ENCODE measurements at regions not wholly inside any gene's neighbourhood (a gene's known extent, or its start where the extent isn't known, plus 50 kb on each side); places are given as distances from the start of the nearest gene placed in this dataset.
"Not testable (repeated sequence)": the region's sequence is repeated elsewhere in the genome, so short reads cannot be mapped to it uniquely, and the experiment has no call there.

- DNase-seq, result no peak
These were observed 86.7 kb upstream of the CTAGE1 start for GRCh38 chr18:22504251-22505030.

- no peak for DNase-seq
These were observed 87.5 kb upstream of the CTAGE1 start for GRCh38 chr18:22505141-22505591.

GRCh38 chr18:22507055-22507454, 89.3 kb upstream of the CTAGE1 start:
- DNase-seq, result no peak

GRCh38 chr18:22509423-22509822, 91.7 kb upstream of the CTAGE1 start:
- no peak for DNase-seq

DNA sequence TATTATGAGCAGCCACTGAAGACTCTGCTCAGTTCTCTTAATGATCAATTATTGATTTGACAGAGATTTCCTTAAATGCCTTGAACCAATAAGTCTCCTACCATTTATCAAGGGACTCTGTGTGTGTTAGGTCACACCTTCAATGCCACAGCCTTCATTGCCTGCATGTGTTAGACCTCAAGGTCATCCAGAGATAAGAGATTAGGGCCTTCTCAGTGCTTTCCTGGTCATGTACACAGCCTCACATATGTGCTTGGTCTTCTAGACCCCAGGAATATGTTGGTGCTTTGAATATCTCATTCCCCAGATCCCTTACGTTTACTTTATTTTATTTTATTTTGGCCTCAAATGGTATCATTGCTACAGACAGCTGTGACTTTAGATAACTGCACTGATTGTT, 93.0 kb upstream of the CTAGE1 start:
- no peak for DNase-seq

DNA sequence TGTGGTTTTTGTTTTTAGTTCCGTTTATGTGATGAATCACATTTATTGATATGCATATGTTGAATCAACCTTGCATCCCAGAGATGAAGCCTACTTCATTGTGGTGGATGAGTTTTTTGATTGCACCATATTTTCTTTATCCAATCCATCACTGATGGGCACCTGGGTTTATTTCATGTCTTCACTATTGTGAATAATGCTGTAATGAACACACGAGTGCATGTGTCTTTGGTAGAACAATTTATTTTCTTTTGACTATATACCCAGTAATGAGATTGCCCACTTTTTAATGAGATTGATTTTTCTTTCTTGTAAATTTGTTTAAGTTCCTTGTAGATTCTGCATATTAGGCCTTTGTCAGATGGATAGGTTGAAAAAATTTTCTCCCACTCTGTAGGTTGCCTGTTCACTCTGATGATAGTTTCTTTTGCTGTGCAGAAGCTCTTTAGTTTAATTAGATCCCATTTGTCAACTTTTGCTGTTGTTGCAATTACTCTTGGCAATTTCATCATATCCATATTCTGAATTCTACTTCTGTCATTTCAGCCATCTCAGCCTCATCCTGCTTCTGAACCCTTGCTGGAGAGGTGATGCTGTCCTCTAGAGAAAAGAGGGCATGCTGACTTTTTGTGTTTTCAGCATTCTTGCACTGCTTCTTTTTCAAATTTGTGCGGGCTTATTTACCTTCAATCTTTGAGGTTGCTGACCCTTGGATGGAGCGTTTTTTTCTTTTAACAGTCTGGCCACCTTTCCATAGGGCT, 96.2 kb upstream of the CTAGE1 start:
- DNase-seq, result no peak

GRCh38 chr18:22514655-22515054, 96.9 kb upstream of the CTAGE1 start:
- no peak for DNase-seq

DNA sequence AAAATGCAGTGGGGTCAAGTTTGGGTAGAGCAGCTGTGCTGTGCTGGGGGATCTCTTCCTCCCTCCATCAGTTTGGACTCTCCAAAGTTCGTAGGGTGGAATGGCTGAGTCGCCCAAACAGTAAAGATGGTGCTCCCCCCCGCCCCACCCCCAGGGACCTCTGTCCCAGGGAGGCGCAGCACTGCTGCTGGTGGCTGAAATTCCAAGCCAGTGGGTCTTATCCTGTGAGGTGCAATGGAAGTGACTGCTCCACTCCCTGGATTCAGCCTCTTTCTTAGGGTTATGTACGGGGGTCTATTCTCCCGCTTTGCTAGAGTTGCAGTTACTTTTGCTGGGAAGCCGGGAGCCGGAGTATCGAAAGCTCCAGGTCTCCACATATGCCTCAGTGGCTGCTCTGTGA, 97.5 kb upstream of the CTAGE1 start:
- DNase-seq, result no peak

DNA sequence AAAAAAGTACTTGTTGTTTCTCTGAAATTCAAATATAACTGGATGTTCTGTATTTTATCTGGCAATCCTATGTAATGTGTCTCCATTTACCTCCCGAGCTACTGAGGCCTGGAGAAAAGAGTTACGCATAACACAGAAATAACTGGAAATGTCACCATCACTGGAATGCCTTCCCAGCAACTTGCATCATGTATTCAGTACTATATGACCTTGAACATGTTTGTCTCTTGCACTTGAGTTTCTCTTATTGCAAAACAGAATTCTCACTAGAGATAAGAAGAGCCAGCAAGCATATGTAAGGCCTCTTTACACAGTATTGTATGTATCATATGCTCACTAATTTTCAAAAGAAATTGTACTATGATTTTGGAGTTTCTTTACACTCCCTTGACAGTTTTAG, 99.6 kb upstream of the CTAGE1 start:
- no peak for DNase-seq

DNA sequence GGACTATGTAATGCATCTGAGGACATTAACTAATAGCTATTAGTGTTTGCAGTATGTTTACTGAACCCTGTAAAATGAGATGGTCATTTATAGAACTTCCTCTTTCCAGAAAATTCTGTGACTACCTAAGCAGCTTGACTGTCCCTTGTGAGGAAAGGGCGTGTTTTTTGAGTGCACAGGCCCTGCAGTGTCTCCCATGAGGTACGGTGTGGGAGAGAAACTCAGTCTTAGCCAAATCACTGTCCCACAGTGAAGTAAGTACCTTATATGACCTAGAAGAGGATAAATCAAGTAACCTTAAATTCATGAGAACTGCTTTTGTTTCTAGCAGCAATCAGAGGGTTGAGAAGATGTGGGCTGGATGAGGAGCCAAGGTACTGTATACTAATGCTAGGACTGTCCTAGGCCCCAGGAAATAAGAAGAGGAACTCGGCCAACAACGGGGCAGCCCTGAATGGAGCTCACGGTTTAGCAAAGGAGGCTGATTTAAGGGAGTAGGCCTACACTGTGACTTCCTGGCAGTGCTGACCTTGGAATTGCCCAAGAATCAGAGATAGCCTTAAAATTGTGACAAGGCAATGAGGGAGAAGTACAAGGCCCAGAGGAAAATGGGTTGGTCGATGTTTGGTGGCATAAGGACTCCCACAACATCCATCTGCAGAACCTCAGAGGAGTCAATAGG, 103.5 kb upstream of the CTAGE1 start:
- no peak for DNase-seq

DNA sequence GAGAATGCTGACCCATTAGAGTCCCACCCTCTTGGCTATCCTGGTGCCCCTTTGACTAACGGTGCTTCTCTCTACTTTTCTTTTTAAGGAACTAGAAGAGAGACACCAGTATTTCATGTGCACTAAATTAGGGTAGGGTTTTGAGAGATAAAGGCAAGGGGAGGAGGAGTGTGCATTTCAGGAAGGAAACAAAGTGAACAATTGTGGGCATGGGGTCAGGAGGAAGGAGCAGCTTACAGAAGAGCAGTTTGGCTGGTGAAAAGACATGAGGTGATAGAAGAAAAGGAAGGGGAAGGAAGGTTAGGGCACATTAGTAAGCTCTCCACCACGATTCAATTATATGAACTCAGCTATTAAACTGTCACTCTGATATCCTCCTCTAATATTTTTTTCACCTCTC, 105.8 kb upstream of the CTAGE1 start:
- no peak for DNase-seq

- DNase-seq, result no peak
These were observed 107.1 kb upstream of the CTAGE1 start for GRCh38 chr18:22524783-22525182.

DNA sequence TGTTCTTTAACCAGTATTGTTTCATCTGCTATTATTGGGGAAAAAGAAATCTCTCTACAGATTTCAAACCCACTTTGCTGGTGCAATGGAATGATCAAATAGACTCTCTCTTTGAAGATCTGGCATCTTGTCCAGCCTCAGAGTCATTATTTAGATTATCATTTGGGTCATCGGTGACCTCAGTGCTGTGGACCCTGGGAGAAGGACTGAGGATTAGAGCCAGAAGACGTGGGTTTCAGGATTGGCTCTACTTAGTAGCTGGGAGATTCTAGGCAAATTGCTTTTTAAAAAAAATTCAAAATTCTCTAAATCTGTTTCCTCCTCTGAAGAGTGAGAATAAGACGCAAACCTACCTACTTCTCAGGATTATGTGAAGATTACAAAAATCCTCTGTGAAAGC, 107.6 kb upstream of the CTAGE1 start:
- no peak for DNase-seq

DNA sequence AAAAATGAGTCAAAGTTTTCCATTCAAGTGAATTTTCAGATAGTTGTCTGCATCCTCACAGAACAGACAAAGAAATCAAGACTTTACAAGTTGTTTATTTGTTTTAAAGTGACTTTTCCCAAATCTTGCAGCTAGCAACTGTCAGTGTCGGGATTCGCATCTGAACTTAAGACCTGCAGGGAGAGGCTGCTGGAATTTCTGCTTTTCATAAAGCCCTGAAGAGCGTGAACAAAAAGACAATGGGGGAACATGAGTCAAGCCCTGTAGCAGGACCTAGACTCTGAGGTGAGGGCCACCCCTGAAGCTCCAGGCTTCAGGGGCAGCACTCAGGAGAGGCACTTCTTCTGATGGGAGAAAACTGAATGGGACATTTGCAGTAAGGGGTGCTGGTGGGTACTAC, 108.2 kb upstream of the CTAGE1 start:
- no peak for DNase-seq

DNA sequence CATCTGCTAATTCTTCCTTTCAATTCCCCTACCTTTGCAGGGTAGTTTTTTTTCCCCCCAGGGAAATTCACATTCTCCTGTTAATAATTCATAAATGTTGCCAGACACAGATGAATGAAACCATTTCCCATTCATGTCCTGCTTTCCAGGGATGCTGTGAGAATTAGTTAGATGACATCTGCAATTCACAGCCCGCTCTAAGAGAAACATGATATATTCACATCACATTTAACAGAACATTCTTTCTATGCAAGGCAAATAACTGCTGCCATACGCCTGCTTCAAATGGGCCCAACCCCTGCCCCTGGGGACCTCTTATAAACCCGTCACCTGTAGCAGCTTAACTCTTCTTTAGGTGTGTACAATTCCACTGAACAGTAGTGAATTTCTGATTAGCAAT, 110.6 kb upstream of the CTAGE1 start:
- no peak for DNase-seq

GRCh38 chr18:22534706-22535105, 117.0 kb upstream of the CTAGE1 start:
- DNase-seq, result not testable (repeated sequence)

GRCh38 chr18:22536558-22536957, 118.8 kb upstream of the CTAGE1 start:
- no peak for DNase-seq

DNA sequence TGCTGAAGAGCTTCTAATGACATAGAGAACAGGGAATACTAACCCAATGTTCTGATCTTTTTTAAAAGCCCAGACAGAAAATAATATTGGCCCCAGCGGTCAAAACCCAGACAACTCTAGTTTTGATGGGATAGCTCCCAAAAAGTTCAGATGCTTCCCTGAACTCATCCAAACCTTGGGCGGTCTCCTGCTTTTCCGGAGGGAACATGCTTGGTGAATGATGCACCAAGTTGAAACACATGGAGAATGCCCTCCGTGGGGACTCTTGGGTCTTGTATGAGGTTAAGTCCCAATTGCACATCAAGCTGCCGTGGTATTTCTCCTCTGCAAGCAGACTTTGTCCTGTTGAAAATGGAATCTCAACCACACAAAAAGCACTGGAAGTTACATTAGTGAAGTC, 120.7 kb upstream of the CTAGE1 start:
- DNase-seq, result no peak

GRCh38 chr18:22539051-22539765, 121.5 kb upstream of the CTAGE1 start:
- DNase-seq, result no peak

DNA sequence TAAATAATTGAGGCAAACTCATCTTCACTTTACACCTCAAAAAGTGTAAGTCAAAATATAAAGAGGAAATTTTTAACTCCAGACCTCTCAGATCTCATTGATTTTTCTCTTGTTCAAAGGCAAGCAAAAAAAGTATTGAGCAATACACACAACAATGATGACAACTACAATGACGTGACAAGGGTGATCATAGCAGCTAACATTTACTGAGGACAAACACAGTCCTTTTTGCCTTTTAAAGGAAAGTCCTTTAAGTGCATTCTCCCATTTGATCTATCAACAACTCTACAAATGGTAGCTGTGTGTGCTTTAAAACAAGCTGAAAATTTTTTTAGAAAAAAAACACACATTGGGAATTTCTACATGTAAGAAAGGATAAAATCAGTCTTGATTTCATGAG, 123.5 kb upstream of the CTAGE1 start:
- no peak for DNase-seq

- DNase-seq, result no peak
These were observed 124.7 kb upstream of the CTAGE1 start for GRCh38 chr18:22542406-22542835.

DNA sequence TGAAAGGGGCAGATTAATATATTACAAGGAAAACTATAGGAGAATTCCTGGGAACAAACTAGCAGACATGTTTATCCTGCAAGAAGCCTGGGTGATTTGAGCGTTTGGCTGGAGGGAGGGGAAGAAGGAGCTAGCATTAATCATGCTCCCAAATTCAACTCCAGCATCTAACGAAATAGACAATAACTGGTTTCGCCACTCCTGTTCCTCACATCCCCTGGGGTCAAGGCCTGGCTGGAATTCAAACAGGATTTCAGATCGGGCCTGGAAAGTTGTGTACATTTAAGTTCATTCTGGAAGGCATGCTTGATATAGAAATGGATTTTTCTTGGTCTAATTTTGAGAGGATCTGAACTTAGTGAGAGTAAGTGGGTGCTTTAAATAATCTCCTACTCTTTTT, 126.1 kb upstream of the CTAGE1 start:
- DNase-seq, result no peak

DNA sequence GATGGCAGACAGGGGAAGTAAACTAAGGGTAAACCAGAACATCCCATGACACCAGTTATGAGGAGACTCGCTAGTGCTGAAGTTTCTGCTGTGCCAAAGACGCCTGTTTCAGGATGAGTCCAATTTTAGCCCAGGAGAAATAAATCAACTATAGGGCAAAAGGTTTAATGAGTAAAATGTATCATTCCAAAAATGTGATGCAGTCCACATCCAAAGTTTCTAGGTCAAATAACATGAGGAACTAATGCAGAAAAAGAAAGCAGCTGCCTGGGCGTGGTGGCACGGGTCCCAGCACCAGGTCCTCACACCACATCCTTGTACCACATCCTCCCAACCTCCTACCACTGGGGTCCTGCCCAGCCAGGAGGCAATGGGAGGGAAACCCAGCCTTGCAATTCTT, 126.9 kb upstream of the CTAGE1 start:
- no peak for DNase-seq
